GM23338 (cell line): ENCODE measurements at regions not wholly inside any gene's neighbourhood (a gene's known extent, or its start where the extent isn't known, plus 50 kb on each side); places are given as distances from the start of the nearest gene placed in this dataset.

Experiments used
- ATAC-seq: fragments of 200-7000 bp; cut with Tn5 transposase; 3 replicates; pipeline ENCODE4 v1.9.1; 2020
- DNase-seq: peaks from one replicate; pipeline ENCODE4 v3.0.0-alpha.2; 2015; ENCODE audit warnings: low spot score
- H2AFZ ChIP-seq: fragments of 200-600 bp; sonication (generic); 2 replicates; pipeline ENCODE4 v1.8.0; 2016; ENCODE audit warnings: antibody characterized with exemption, mild to moderate bottlenecking, moderate library complexity
- H3F3A ChIP-seq: fragments of 200-600 bp; sonication (generic); replicated peaks from 2 replicates; pipeline ENCODE4 v1.8.0; 2017; ENCODE audit warnings: antibody characterized with exemption, mixed run types, low read depth
- H3K27ac ChIP-seq: fragments of 200-600 bp; sonication (generic); 2 replicates; pipeline ENCODE4 v1.6.1; 2016; ENCODE audit warnings: low read depth
- H3K27me3 ChIP-seq: fragments of 200-600 bp; sonication (generic); 2 replicates; pipeline ENCODE4 v1.8.0; 2016; ENCODE audit warnings: mild to moderate bottlenecking, mixed run types, moderate library complexity; ENCODE audit not compliant: insufficient read depth
- H3K36me3 ChIP-seq: fragments of 200-600 bp; sonication (generic); 2 replicates; pipeline ENCODE4 v1.8.0; 2016; ENCODE audit warnings: mild to moderate bottlenecking; ENCODE audit not compliant: insufficient read depth
- H3K4me1 ChIP-seq: fragments of 200-600 bp; sonication (generic); 2 replicates; pipeline ENCODE4 v1.8.0; 2016; ENCODE audit warnings: mild to moderate bottlenecking, moderate library complexity; ENCODE audit not compliant: insufficient read depth
- H3K4me2 ChIP-seq: fragments of 200-600 bp; sonication (generic); 2 replicates; pipeline ENCODE4 v1.7.1; 2017; ENCODE audit warnings: mixed run types
- H3K4me3 ChIP-seq: fragments of 200-600 bp; sonication (generic); 2 replicates; pipeline ENCODE4 v1.6.1; 2016; ENCODE audit warnings: mixed run types
- H3K79me2 ChIP-seq: fragments of 200-600 bp; sonication (generic); replicated peaks from 2 replicates; pipeline ENCODE4 v1.8.0; 2017; ENCODE audit warnings: mild to moderate bottlenecking; ENCODE audit not compliant: insufficient read depth
- H3K9me2 ChIP-seq: fragments of 200-600 bp; sonication (generic); 2 replicates; pipeline ENCODE4 v1.8.0; 2017; ENCODE audit not compliant: insufficient read depth
- H4K20me1 ChIP-seq: fragments of 200-600 bp; sonication (generic); replicated peaks from 2 replicates; pipeline ENCODE4 v1.8.0; 2017; ENCODE audit warnings: mild to moderate bottlenecking; ENCODE audit not compliant: insufficient read depth
- H3K27ac Mint-ChIP-seq: 2 replicates; pipeline ENCODE4 v1.8.0; 2020; ENCODE audit warnings: inconsistent platforms, mild to moderate bottlenecking, moderate library complexity, mixed read lengths
- H3K27me3 Mint-ChIP-seq: 3 replicates; pipeline ENCODE4 v1.8.0; 2022; ENCODE audit warnings: low read depth, mild to moderate bottlenecking, moderate library complexity, mixed read lengths, inconsistent platforms; ENCODE audit not compliant: insufficient read depth, poor library complexity
- H3K36me3 Mint-ChIP-seq: 3 replicates; pipeline ENCODE4 v1.8.0; 2021; ENCODE audit warnings: low read depth, mild to moderate bottlenecking, inconsistent platforms, moderate library complexity, mixed read lengths
- H3K4me1 Mint-ChIP-seq: 3 replicates; pipeline ENCODE4 v1.8.0; 2020; ENCODE audit warnings: mild to moderate bottlenecking, inconsistent platforms, mixed read lengths
- H3K4me3 Mint-ChIP-seq: 3 replicates; pipeline ENCODE4 v1.8.0; 2021; ENCODE audit warnings: moderate library complexity, mild to moderate bottlenecking, inconsistent platforms, mixed read lengths
- H3K9me3 Mint-ChIP-seq: 3 replicates; pipeline ENCODE4 v1.8.0; 2020; ENCODE audit warnings: moderate library complexity, mild to moderate bottlenecking, inconsistent platforms, mixed read lengths
- CREB1 ChIP-seq: fragments of 250-450 bp; sonication (Bioruptor Pico); IDR thresholded peaks from 2 replicates; pipeline ENCODE4 v1.5.0; 2020; ENCODE audit warnings: low read depth, mild to moderate bottlenecking, moderate library complexity
- EZH2 ChIP-seq: fragments of 200-600 bp; sonication (generic); IDR thresholded peaks from one replicate; pipeline ENCODE4 v1.8.0; 2017; ENCODE audit warnings: antibody characterized with exemption, mild to moderate bottlenecking, low read depth; ENCODE audit not compliant: unreplicated experiment
- EZH2phosphoT487 ChIP-seq: fragments of 200-600 bp; sonication (generic); IDR thresholded peaks from one replicate; pipeline ENCODE4 v1.8.1; 2018; ENCODE audit warnings: antibody characterized with exemption; ENCODE audit not compliant: unreplicated experiment
- JUNB ChIP-seq: IDR thresholded peaks from one replicate; pipeline ENCODE4 v1.6.1; 2016; ENCODE audit warnings: antibody characterized with exemption; ENCODE audit not compliant: unreplicated experiment
- NANOG ChIP-seq: IDR thresholded peaks from 2 replicates; pipeline ENCODE4 v1.6.1; 2016; ENCODE audit warnings: antibody characterized with exemption, borderline replicate concordance
- POLR2AphosphoS5 ChIP-seq: IDR thresholded peaks from 2 replicates; pipeline ENCODE4 v1.6.1; 2016; ENCODE audit warnings: antibody characterized with exemption, low read depth
- STAT1 ChIP-seq: IDR thresholded peaks from one replicate; pipeline ENCODE4 v1.6.1; 2016; ENCODE audit warnings: antibody characterized with exemption; ENCODE audit not compliant: unreplicated experiment
- ZNF114 ChIP-seq: fragments of 250-450 bp; sonication (Bioruptor Pico); IDR thresholded peaks from 2 replicates; pipeline ENCODE4 v1.5.0; 2020; ENCODE audit warnings: mild to moderate bottlenecking, moderate library complexity
- ZNF331 ChIP-seq: fragments of 250-450 bp; sonication (Bioruptor Pico); IDR thresholded peaks from 2 replicates; pipeline ENCODE4 v1.5.0; 2020; ENCODE audit warnings: low read depth, mild to moderate bottlenecking, moderate library complexity
- TF ChIP-seq, protein P1 (sequence below), 2 experiments: fragments of 200-600 bp in 1 of 2; sonication (generic) in 1 of 2; conservative IDR thresholded peaks; 2 replicates each; pipeline versions ENCODE4 v1.5.1 to v1.6.1; 2016 to 2017; ENCODE audit warnings: antibody characterized with exemption in 2 of 2, low read depth in 2 of 2, mild to moderate bottlenecking in 2 of 2, moderate library complexity in 1 of 2
- TF ChIP-seq, protein P2 (sequence below): fragments of 250-450 bp; sonication (Bioruptor Pico); IDR thresholded peaks from 2 replicates; pipeline ENCODE4 v1.5.0; 2020; ENCODE audit warnings: mild to moderate bottlenecking, moderate library complexity
- TF ChIP-seq, protein P3 (sequence below): IDR thresholded peaks from 2 replicates; pipeline ENCODE4 v1.6.1; 2016; ENCODE audit warnings: antibody characterized with exemption
- TF ChIP-seq, protein P4 (sequence below): IDR thresholded peaks from one replicate; pipeline ENCODE4 v1.6.1; 2018; ENCODE audit warnings: antibody characterized with exemption; ENCODE audit not compliant: unreplicated experiment

DNA sequence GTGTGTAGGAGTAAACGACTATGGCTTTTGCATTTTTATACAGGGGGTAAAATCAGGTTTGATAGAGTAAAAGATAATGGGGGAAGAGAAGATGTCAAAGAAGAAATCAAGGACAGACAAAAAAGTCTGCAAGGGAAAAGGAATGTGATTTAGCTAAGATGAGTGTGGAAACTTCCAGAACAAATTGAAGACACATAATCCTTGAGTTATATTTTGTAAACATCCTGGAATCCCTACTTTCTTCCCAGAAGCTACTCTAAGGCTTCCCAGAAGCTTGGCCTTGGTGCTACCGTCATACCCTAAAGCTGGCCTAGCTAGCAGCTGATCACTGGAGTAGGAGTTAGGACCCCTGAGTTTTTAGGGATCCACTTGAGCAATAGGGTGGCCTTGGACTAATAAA, 82.4 kb downstream of the BLID start:
- no peaks in the 10 kb centered on the region for H3K27me3 Mint-ChIP-seq
- ATAC-seq: no peak

More for the DNA sequence above, 82.4 kb downstream of the BLID start:
- H3K4me3 ChIP-seq: no peak overlapping the region
- DNase-seq: no peak
- H2AFZ ChIP-seq: no peak overlapping the region
- peaks cover 15% of the 10 kb centered on the region for H3K9me2 ChIP-seq
- no peak overlapping the region for H3K27ac Mint-ChIP-seq
- H3K9me3 Mint-ChIP-seq: no peaks in the 10 kb centered on the region
- H3K4me3 Mint-ChIP-seq: no peak overlapping the region
- H4K20me1 ChIP-seq: no peaks in the 10 kb centered on the region
- H3K27me3 ChIP-seq: no peaks in the 10 kb centered on the region
- peaks cover 22% of the 10 kb centered on the region; the same call in 2 of the 3 replicates for H3K4me1 Mint-ChIP-seq
- H3K36me3 Mint-ChIP-seq: no peaks in the 10 kb centered on the region
- peaks cover 28% of the 10 kb centered on the region; the same call in 1 of the 2 replicates for H3K4me1 ChIP-seq
- no peak overlapping the region for H3K4me2 ChIP-seq
- H3K36me3 ChIP-seq: no peaks in the 10 kb centered on the region
- no peaks in the 10 kb centered on the region for H3K79me2 ChIP-seq
- TF ChIP-seq NANOG (no peak), STAT1 (no peak), POLR2AphosphoS5 (no peak), CREB1 (CRISPR knock-in tag) (no peak), EZH2phosphoT487 (no peak), JUNB (no peak), EZH2 (no peak), ZNF331 (CRISPR knock-in tag) (no peak), ZNF114 (CRISPR knock-in tag) (no peak)
- TF ChIP-seq, protein P1, sequence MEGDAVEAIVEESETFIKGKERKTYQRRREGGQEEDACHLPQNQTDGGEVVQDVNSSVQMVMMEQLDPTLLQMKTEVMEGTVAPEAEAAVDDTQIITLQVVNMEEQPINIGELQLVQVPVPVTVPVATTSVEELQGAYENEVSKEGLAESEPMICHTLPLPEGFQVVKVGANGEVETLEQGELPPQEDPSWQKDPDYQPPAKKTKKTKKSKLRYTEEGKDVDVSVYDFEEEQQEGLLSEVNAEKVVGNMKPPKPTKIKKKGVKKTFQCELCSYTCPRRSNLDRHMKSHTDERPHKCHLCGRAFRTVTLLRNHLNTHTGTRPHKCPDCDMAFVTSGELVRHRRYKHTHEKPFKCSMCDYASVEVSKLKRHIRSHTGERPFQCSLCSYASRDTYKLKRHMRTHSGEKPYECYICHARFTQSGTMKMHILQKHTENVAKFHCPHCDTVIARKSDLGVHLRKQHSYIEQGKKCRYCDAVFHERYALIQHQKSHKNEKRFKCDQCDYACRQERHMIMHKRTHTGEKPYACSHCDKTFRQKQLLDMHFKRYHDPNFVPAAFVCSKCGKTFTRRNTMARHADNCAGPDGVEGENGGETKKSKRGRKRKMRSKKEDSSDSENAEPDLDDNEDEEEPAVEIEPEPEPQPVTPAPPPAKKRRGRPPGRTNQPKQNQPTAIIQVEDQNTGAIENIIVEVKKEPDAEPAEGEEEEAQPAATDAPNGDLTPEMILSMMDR (conservative IDR thresholded peaks at IDR 0.05; ENCODE audit: low read depth in 2 of 2): no peak
- TF ChIP-seq, protein P2, sequence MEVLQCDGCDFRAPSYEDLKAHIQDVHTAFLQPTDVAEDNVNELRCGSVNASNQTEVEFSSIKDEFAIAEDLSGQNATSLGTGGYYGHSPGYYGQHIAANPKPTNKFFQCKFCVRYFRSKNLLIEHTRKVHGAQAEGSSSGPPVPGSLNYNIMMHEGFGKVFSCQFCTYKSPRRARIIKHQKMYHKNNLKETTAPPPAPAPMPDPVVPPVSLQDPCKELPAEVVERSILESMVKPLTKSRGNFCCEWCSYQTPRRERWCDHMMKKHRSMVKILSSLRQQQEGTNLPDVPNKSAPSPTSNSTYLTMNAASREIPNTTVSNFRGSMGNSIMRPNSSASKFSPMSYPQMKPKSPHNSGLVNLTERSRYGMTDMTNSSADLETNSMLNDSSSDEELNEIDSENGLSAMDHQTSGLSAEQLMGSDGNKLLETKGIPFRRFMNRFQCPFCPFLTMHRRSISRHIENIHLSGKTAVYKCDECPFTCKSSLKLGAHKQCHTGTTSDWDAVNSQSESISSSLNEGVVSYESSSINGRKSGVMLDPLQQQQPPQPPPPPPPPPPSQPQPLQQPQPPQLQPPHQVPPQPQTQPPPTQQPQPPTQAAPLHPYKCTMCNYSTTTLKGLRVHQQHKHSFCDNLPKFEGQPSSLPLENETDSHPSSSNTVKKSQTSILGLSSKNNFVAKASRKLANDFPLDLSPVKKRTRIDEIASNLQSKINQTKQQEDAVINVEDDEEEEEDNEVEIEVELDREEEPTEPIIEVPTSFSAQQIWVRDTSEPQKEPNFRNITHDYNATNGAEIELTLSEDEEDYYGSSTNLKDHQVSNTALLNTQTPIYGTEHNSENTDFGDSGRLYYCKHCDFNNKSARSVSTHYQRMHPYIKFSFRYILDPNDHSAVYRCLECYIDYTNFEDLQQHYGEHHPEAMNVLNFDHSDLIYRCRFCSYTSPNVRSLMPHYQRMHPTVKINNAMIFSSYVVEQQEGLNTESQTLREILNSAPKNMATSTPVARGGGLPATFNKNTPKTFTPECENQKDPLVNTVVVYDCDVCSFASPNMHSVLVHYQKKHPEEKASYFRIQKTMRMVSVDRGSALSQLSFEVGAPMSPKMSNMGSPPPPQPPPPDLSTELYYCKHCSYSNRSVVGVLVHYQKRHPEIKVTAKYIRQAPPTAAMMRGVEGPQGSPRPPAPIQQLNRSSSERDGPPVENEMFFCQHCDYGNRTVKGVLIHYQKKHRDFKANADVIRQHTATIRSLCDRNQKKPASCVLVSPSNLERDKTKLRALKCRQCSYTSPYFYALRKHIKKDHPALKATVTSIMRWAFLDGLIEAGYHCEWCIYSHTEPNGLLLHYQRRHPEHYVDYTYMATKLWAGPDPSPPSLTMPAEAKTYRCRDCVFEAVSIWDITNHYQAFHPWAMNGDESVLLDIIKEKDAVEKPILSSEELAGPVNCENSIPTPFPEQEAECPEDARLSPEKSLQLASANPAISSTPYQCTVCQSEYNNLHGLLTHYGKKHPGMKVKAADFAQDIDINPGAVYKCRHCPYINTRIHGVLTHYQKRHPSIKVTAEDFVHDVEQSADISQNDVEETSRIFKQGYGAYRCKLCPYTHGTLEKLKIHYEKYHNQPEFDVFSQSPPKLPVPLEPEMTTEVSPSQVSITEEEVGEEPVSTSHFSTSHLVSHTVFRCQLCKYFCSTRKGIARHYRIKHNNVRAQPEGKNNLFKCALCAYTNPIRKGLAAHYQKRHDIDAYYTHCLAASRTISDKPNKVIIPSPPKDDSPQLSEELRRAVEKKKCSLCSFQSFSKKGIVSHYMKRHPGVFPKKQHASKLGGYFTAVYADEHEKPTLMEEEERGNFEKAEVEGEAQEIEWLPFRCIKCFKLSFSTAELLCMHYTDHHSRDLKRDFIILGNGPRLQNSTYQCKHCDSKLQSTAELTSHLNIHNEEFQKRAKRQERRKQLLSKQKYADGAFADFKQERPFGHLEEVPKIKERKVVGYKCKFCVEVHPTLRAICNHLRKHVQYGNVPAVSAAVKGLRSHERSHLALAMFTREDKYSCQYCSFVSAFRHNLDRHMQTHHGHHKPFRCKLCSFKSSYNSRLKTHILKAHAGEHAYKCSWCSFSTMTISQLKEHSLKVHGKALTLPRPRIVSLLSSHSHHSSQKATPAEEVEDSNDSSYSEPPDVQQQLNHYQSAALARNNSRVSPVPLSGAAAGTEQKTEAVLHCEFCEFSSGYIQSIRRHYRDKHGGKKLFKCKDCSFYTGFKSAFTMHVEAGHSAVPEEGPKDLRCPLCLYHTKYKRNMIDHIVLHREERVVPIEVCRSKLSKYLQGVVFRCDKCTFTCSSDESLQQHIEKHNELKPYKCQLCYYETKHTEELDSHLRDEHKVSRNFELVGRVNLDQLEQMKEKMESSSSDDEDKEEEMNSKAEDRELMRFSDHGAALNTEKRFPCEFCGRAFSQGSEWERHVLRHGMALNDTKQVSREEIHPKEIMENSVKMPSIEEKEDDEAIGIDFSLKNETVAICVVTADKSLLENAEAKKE (CRISPR knock-in tag): no peak
- TF ChIP-seq, protein P3, sequence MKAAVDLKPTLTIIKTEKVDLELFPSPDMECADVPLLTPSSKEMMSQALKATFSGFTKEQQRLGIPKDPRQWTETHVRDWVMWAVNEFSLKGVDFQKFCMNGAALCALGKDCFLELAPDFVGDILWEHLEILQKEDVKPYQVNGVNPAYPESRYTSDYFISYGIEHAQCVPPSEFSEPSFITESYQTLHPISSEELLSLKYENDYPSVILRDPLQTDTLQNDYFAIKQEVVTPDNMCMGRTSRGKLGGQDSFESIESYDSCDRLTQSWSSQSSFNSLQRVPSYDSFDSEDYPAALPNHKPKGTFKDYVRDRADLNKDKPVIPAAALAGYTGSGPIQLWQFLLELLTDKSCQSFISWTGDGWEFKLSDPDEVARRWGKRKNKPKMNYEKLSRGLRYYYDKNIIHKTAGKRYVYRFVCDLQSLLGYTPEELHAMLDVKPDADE: no peak
- TF ChIP-seq, protein P4, sequence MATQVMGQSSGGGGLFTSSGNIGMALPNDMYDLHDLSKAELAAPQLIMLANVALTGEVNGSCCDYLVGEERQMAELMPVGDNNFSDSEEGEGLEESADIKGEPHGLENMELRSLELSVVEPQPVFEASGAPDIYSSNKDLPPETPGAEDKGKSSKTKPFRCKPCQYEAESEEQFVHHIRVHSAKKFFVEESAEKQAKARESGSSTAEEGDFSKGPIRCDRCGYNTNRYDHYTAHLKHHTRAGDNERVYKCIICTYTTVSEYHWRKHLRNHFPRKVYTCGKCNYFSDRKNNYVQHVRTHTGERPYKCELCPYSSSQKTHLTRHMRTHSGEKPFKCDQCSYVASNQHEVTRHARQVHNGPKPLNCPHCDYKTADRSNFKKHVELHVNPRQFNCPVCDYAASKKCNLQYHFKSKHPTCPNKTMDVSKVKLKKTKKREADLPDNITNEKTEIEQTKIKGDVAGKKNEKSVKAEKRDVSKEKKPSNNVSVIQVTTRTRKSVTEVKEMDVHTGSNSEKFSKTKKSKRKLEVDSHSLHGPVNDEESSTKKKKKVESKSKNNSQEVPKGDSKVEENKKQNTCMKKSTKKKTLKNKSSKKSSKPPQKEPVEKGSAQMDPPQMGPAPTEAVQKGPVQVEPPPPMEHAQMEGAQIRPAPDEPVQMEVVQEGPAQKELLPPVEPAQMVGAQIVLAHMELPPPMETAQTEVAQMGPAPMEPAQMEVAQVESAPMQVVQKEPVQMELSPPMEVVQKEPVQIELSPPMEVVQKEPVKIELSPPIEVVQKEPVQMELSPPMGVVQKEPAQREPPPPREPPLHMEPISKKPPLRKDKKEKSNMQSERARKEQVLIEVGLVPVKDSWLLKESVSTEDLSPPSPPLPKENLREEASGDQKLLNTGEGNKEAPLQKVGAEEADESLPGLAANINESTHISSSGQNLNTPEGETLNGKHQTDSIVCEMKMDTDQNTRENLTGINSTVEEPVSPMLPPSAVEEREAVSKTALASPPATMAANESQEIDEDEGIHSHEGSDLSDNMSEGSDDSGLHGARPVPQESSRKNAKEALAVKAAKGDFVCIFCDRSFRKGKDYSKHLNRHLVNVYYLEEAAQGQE: no peak
- no peaks in the 10 kb centered on the region for H3F3A ChIP-seq
- H3K27ac ChIP-seq: no peak overlapping the region
